ENCODE measurements at regions not wholly inside any gene's neighbourhood (a gene's known extent, or its start where the extent isn't known, plus 50 kb on each side); places are given as distances from the start of the nearest gene placed in this dataset.
"Not testable (repeated sequence)": the region's sequence is repeated elsewhere in the genome, so short reads cannot be mapped to it uniquely, and the experiment has no call there.

DNA sequence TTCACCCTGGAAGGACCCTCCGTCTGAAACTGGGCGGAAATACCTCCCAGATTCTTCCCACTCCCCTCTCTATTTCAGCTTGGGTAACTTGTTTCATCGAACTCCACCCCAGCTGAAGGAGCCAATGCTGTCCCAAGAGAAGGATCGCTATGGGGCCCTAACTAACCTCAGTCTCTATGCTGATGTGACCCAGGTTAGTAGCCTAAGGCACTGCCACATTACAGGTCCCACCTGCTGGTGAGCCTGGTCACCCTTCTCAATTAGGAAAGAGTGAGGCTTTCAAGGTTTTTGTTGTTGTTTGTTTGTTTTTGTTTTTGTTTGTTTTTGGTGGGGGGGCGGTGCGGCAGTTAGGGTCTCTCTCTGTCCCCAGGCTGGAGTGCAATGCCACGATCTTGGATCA lies 168.4 kb downstream of the OR2B2 start (continued):
- TF ChIP-seq, protein P1, sequence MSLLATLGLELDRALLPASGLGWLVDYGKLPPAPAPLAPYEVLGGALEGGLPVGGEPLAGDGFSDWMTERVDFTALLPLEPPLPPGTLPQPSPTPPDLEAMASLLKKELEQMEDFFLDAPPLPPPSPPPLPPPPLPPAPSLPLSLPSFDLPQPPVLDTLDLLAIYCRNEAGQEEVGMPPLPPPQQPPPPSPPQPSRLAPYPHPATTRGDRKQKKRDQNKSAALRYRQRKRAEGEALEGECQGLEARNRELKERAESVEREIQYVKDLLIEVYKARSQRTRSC (CRISPR knock-in tag; IDR thresholded peaks at IDR 0.05; ENCODE audit: low read depth), result no peak

- H3K36me3 ChIP-seq (replicated peaks in 1 of 2; ENCODE audit: control insufficient read depth in 1 of 2, insufficient read depth in 2 of 2, low read length in 2 of 2), result no peaks in the 10 kb centered on the region
- no peaks in the 10 kb centered on the region for H3K79me2 ChIP-seq (ENCODE audit: insufficient read depth, low read length)
- no peak overlapping the region for H3K9ac ChIP-seq (ENCODE audit: insufficient read depth, low read depth, low read length)
- DNase-seq (ENCODE audit: low spot score), result no peak
- no TSS peak for BruUV-seq (replicated peaks)
- no peak for ATAC-seq
- in situ Hi-C loops (cut with HindIII; ENCODE audit: extremely low pct_ligation_motif_present, low pct_unique_long_range_greater_than_20kb) (no loop called here), intact Hi-C loops (cut with micrococcal nuclease; ENCODE audit: unreplicated experiment) (no loop called here)
- no peak overlapping the region for H3K27ac ChIP-seq (ENCODE audit: extremely low read length, insufficient read depth, low read length)
- peaks cover 11% of the 10 kb centered on the region for H3K4me1 ChIP-seq (ENCODE audit: insufficient read depth, low read length)
- TF ChIP-seq ZIK1 (CRISPR knock-in tag; IDR thresholded peaks at IDR 0.05; ENCODE audit: borderline replicate concordance, low read depth) (no peak), MYNN (CRISPR knock-in tag; IDR thresholded peaks at IDR 0.05; ENCODE audit: low read depth) (no peak)
- H3K4me2 ChIP-seq (ENCODE audit: low read depth, low read length), result peak overlapping the region; percentile 6; the same call in 1 of the 2 replicates
- H3K9me3 ChIP-seq (ENCODE audit: low read length), result no peaks in the 10 kb centered on the region
- ChIA-PET POLR2A (interaction anchor here (1.2 kb wide), 1 partner anchor 151 kb away, joined by 3 read pairs; a partner anchor contains a TSS), CTCF (ENCODE audit: low intra/inter-chr PET ratio, low total read pairs) (no interaction called here)
- no peak overlapping the region for H2AFZ ChIP-seq (ENCODE audit: low read length)
- H3K27me3 ChIP-seq (ENCODE audit: control insufficient read depth in 1 of 2, insufficient read depth in 2 of 2, low read length in 2 of 2), result no peaks in the 10 kb centered on the region; a peak in 1 of 5 replicates
- no peak for FAIRE-seq
- no peak overlapping the region for H3K4me3 ChIP-seq (replicated peaks in 1 of 3; ENCODE audit: insufficient read depth in 1 of 3, low read depth in 2 of 3, low read length in 3 of 3)
- 36% methylated on average over 10 of the region's 10 CpGs for WGBS (ENCODE audit: low lambda C conversion rate)
- no peaks in the 10 kb centered on the region for H4K20me1 ChIP-seq (ENCODE audit: insufficient read depth, low read length)
These were observed 169.2 kb downstream of the OR2B2 start for GRCh38 chr6:27742833-27743573.

- in situ Hi-C loops (cut with HindIII; ENCODE audit: extremely low pct_ligation_motif_present, low pct_unique_long_range_greater_than_20kb); H3K36me3 ChIP-seq (replicated peaks in 1 of 2; ENCODE audit: control insufficient read depth in 1 of 2, insufficient read depth in 2 of 2, low read length in 2 of 2); H3K27me3 ChIP-seq (ENCODE audit: control insufficient read depth in 1 of 2, insufficient read depth in 2 of 2, low read length in 2 of 2); H3K9me3 ChIP-seq (ENCODE audit: low read length); H3K4me3 ChIP-seq (replicated peaks in 1 of 3; ENCODE audit: insufficient read depth in 1 of 3, low read depth in 2 of 3, low read length in 3 of 3); intact Hi-C loops (cut with micrococcal nuclease; ENCODE audit: unreplicated experiment); H3K9ac ChIP-seq (ENCODE audit: insufficient read depth, low read depth, low read length); DNase-seq (ENCODE audit: low spot score); H3K4me2 ChIP-seq (ENCODE audit: low read depth, low read length); CTCF ChIA-PET (ENCODE audit: low intra/inter-chr PET ratio, low total read pairs); H4K20me1 ChIP-seq (ENCODE audit: insufficient read depth, low read length); ATAC-seq; H3K79me2 ChIP-seq (ENCODE audit: insufficient read depth, low read length); FAIRE-seq; POLR2A ChIA-PET; H2AFZ ChIP-seq (ENCODE audit: low read length); H3K27ac ChIP-seq (ENCODE audit: extremely low read length, insufficient read depth, low read length); BruUV-seq (replicated peaks): not testable (repeated sequence)
- peaks cover 11% of the 10 kb centered on the region for H3K4me1 ChIP-seq (ENCODE audit: insufficient read depth, low read length)
- WGBS (ENCODE audit: low lambda C conversion rate), result 59% methylated on average over 8 of the region's 8 CpGs
These were observed 172.3 kb downstream of the OR2B2 start for GRCh38 chr6:27739902-27740301.

Data from HepG2 (cell line).